Hepatic stellate cell (primary cell): ENCODE measurements at regions not wholly inside any gene's neighbourhood (a gene's known extent, or its start where the extent isn't known, plus 50 kb on each side); places are given as distances from the start of the nearest gene placed in this dataset.
"Not testable (repeated sequence)": the region's sequence is repeated elsewhere in the genome, so short reads cannot be mapped to it uniquely, and the experiment has no call there.

Experiments used
- DNase-seq: peaks from one replicate; pipeline ENCODE4 v3.0.0; 2011; ENCODE audit warnings: low spot score

DNA sequence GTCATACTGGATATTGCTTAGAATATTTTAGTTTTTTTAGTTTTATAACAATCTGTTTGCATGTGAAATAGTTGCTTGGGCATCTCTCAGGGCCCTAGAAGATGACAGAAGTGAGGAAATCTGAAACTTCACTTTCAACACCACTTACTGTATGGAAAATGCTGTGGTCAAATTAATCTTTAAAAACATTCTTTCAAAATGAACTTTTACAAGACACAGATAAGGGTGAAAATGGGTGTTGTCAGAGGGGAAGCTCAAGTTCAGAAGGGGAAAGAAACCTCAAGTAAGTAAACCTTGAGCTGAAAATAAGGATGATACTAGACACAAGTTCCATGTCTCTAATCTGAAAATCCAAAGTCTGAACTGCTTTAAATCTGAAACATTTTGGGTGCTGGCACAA lies 1840.1 kb upstream of the RAG2 start:
- no peak for DNase-seq

DNA sequence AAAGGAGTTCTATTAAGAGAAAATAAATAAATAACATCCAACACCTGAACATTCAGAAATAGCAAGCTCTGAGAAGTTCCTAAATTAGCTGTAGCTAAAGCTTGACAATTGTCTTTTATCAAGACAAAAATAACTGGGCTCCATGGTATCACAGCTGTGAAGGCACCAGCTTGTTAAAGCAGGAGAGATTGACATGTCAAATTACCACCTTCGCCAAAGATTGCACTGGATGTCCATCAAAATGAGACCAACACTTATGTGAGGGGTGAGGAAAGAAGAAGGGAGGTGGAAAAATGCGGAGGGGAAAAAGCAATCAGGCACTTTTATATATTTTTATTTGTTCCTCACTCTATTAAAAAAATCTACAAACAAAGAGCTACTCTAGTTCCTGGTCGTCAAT lies 1827.5 kb upstream of the RAG2 start:
- no peak for DNase-seq

DNA sequence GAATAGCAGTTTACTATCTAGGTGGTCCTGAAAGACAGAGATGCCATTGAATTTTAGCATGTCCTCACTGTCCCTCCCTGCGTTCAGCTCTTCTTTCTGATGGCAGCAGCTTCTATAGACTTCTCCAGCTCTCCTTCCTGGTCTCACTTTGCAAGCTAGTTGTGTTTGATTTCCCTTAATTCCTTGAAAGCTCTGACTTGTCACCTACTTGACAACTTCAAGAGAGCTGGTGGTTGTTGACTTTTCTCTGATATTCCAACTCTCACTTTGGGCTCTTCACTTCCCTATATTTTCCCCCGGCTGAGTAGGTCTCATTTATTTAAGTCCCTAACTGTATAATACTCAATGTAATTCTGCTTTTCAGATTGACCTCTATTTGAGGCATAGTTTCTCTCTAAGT lies 1825.0 kb upstream of the RAG2 start:
- DNase-seq = no peak

DNA sequence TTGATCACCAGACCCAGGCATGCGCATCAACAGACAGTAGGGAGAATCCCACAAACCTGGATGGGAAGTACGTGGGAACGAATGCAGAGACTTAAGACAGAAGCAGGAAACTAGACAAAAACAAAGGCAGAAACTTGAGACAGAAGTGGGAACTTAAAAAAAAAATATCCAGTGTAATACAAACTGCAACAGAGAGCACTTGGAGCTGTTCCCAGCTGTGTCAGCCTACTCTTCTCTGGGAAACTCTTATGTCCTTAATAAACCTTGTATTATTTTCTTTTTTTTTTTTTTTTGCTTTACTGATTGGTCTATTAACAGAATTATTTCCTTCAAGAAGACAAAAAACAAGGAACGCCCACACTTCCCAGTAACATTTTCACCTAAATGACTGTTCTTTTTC lies 1818.1 kb upstream of the RAG2 start:
- DNase-seq = no peak

DNA sequence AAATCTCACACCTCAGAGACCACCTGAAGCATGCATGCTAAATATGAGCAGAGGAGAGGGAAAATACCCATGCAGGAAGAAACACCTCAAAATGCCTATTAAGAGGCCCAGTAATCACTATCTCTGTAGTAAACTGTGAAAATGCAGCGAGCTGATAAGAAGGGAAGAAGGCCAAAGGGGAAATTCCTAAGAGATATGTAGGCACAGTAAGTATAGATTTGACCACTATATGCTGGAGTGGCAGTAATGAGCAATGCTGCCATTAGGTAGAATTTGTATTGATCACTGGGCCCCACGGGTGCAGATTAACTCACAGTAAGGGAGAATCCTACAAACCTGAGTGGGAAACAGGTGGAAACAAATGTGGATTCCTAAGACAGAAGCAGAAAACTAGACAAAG lies 1813.1 kb upstream of the RAG2 start:
- DNase-seq = no peak

DNA sequence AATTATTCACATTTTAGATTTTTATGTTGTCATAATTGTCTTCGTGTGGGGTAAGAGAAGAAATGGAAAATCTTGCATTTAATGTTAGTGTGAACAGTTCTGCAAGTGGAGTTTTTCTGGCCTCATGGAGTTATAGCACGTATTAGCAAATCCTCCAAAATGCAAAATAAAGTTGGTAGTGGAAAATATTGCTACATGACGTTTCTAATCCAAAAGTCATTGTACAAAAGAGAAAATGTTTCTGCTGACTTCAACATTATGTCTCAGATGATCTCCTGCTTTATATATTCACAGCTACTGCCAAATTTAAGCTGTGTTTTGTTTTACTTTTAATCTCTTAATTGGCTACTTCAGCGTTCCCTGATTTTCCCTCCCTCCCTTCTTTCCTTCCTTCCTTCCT lies 1804.0 kb upstream of the RAG2 start:
- no peak for DNase-seq

DNA sequence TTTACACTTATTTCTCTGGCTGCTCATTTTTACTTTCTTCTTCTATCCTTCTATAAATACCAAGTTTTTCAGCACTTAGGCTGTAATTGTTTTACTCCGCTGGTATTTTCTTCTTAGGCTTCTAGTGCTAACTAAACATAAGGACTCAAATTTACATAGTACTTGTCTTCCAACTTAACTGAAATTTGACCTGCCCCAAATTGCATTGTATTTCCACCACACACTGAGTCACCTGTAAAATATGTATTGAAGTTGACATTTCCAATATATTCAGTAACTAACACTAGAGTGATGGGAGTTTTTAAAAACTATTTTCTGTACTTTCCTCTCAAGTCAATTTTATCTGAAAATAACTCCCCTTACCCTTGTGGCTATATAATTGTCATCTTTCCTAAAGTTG lies 1794.1 kb upstream of the RAG2 start:
- DNase-seq = no peak

DNA sequence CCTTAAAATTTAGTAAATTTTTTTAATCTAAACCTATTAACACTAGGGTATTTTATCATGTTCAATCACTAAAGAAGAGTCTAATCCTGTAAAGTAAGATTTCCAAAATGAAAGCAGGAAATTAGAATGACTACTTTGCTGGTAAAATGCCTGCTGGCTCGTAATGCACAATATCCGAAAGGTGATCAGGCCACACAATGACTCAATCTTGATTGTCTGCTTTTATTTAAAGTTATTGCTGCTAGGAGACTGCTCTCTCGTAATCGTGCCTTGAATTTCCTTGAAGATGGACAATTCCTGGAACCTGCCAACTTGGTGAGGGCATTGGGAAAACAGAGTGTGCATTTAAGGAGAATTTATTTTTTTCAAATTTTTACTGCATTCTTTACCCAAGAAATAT lies 1786.5 kb upstream of the RAG2 start:
- no peak for DNase-seq

DNA sequence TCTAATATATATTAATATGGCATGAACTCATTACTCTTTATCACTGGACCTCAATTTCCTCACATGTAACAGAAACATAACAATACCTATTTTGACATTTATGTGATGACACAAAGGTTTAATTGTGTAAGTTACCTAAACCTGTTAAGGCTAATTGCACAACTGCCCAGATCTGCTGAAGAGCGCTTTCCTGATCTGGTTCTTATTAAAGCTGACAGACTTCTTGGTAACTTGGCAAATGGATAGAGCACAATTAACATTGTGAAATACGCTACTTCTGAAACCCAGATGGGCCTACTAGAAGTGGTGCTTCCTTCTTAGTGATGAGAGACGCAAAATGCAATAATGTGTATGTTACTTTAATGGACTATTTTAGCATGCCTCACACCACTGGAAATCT lies 1767.2 kb upstream of the RAG2 start:
- no peak for DNase-seq

DNA sequence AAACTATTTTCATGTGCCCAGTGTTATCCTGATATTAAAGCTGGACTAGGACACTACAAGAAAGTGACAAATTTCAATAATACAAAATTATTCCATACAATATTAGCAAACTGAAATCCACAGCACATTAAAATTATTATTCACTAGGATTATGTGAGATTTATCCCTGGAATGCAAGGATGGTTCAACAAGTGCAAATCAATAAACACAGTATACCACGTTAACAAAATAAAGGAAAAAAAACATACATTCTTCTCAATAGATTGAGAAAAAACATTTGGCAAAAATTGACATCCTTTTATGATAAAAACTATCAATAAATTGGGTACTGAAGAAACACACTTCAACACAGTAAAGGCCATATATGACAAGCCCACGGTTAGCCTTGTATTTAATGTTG lies 1758.2 kb upstream of the RAG2 start:
- DNase-seq = no peak

DNA sequence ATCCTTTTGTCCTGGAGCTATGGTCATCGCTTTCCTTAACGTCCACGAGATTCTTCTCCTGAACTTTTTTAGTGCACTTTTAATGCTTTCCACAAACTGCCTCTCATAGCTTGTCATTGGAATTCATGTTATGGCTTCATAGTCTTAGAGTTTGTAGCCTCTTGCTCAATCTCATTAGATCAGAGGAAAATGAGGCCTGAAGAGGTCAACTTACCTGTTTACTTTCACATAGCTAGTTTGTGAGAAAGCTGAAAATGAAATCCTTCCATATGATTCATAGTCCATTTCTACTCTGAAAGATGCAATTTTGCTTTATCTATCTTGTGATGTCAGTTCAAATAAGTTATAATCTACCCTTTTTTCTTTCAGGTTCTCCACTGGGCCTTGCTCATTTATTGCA lies 1747.2 kb upstream of the RAG2 start:
- no peak for DNase-seq

DNA sequence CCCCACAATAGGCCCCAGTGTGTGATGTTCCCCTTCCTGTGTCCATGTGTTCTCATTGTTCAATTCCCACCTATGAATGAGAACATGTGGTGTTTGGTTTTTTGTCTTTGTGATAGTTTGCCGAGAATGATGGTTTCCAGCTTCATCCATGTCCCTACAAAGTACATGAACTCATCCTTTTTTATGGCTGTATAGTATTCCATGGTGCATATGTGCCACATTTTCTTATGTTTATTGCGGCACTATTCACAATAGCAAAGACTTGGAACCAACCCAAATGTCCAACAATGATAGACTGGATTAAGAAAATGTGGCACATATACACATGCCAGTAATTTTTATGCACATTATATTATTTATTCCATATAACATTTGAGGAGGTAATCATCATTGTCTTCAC lies 1743.6 kb upstream of the RAG2 start:
- not testable (repeated sequence) for DNase-seq

DNA sequence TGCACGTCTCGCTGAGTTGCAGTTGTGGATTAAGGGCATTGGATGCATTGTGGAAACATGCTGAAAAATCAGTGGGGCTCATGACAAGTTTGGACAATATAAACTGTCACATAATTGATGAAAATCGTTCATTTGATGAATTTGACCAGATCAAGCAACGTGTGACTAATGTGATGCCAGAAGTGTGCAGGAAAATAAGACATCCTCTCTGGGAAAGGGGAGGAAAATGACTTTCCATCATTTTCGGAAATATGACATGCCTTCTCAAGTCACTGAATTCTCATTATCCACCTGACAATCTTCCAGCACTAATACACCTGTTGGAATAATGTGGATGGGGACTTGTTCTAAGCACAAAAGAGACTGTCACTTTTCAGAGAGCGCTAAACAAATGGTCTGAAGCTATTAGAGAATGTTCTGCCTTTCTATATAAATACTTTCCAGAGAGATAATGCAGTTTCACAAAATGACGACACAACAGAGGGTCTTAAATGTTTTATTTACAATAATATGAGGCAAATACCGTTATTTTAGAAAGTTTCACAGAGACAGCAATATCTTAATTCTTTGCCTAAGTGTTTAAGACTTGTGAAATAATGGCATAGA lies 1741.9 kb upstream of the RAG2 start:
- no peak for DNase-seq

DNA sequence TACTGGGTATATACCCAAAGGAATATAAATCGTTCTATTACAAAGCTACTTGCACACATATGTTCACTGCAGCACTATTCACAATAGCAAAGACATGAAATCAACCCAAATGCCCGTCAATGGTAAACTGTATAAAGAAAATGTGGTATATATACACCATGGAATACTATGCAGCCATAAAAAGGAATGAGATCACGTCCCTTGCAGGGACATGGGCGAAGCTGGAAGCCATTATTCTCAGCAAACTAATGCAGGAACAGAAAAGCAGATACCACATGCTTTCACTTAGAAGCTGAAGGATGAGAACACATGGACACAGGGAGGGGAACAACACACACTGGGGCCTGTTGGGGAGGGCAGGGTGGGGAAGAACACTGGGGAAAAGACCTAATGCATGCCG lies 1740.0 kb upstream of the RAG2 start:
- DNase-seq = not testable (repeated sequence)

DNA sequence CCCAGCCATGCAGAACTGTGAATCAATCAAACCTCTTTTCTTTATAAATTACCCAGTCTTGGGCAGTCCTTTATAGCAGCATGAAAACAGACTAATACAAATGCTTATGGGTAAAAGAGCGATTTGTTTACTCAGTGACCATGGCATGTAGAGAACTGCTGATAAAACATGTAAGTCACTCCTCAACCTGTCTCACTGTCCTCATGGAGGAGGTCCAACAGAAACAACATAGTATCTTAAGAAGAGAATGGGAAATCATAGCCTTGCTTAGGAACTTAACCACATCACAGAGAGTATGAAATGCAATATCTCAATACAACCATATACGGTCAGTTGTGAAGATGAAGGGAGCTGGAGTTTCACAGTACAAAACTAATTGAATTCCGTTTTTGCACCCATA lies 1734.0 kb upstream of the RAG2 start:
- DNase-seq = no peak

DNA sequence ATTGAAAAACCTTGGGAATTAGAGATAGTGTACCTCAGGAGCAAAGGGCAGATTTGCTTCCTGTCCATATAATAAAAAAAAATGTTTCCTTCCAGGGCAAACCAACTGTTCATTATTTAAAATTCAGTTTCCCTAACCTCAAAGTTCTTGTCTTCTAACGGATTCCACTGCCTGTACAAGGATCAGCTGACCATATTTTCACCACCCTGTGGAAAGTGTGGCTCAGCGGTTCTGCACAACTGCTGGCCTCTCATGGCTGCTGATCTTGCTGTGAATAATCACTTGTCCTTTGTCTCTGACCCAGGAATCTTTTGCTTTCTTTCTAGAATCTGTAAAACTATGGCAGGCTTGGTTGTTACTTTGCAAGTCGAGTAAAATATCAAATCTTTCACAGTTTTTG lies 1732.5 kb upstream of the RAG2 start:
- DNase-seq = no peak

DNA sequence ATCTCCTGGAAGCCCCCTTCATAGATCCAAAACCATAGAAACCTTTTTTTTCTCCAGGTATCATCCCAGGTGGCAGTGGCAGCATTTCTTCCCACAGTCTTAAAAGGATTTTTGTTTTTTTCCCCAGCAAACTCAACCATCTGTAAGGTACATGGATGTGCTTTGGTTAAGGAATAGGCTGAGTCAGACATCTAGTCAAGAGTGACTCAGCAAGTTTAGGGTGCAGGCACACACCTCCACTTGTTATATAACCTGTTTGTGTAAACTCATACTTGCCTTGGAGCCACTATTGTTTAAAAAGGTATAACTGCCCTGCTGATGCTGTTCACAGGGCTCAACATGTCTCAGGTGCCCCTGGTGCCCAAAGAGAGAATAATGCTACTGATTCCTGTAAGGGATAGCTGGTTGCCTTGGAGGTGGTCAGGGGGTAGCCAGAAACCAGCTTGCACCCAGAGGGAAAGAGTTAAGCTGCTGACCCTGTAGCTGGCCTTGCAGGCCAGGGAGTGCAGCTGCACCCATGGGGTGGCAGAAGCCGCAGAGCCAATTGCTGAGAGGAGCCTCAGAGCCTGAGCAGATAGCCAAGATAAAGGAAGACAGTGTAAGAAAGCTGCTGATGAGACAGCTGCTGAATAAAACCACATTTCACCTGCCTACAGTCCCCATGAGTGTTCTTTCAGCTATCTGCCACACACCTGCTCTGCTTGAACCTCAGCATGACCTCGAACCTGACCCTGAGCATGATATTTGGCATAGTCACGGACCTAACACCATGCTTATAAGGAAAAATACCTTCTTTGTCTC lies 1726.1 kb upstream of the RAG2 start:
- no peak for DNase-seq

DNA sequence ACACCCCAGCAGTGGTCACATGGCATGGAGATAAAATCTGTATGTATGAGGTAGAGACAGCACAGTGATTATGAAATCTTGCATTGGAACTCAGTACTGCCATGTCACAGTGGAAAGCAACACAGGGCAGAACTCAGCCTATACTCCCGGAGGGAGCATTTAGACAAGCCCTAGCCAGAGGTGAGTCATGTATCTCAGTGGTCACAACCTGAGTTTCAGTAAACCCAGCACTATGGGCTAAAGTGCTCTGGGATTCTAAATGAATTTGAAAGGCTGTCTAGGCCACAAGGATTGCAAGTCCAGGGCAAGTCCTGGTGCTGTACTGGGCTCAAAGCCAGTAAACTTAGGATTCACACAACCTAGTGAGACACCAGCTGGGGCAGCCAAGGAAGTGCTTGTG lies 1717.1 kb upstream of the RAG2 start:
- no peak for DNase-seq

DNA sequence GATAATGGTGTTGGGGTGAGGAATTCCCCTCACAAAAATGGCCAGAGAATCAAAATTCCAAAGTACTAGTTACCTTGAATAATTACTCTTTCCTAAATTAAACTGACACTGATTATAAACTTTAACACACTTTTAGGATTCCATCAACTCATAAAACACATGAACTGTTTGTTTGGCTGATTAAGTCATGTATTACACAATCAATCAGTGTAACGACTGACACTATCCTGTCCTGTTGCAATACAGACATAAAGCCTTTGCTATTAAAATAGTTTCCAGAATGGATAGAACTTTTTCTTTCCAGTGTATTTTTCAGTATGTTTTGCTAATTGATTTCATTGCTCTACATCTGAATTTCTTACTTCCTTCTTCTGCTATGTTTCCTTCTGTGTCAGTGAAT lies 1709.4 kb upstream of the RAG2 start:
- no peak for DNase-seq

DNA sequence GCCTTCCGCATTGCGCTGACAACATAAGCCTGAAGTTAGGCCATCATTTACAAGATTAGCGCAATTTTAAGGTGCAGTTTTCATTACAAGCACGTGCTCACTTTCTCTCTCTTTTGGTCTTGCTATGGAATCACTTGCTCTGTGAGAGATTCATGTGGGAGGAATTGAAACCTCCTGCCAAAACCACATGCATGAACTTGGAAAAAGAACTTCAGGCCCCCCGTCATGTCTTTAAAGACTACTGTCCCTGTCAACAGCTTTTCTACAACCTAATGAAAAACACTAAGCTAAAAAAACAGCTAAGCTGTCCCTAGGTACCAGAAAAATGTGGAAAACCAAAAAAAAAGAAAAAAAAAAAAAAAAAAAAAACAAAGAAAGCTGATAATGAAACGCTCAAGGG lies 1707.6 kb upstream of the RAG2 start:
- no peak for DNase-seq

DNA sequence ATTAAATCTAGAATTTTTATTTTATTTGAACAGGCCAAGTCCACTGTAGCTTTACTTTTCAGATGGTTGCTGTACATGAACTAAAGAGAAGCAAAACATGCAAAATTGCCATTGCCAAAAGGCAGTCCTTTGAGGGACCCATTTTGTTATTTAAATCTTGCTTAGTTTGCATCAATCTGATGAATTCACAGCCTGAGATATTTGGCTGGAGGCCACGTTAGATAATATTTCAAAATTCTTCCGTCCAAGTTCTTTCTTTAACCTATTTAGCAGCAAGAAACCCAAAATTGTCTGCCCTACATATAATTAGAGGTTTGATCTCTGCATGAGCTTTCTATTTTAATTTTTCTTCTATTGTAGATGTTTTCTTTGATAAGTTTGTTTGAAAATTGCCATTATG lies 1706.9 kb upstream of the RAG2 start:
- DNase-seq = no peak

DNA sequence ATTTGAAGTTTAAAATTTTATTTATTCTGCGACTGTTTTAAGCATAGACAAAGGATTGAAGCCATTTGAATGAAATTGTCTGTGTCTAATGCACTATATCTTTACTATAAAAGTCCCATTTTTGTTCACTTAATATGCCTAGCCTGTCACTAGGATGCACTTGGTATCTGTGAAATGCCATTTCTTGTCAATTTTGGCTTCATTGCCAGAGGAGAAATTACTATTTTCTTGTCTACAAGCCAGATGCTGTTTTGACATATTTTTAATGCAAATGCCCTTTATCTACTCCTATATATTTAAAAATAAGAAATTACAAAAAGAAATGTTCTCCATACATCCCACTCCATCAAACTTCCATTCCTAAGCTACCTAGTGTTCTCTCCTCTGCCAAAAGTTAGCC lies 1704.5 kb upstream of the RAG2 start:
- no peak for DNase-seq

DNA sequence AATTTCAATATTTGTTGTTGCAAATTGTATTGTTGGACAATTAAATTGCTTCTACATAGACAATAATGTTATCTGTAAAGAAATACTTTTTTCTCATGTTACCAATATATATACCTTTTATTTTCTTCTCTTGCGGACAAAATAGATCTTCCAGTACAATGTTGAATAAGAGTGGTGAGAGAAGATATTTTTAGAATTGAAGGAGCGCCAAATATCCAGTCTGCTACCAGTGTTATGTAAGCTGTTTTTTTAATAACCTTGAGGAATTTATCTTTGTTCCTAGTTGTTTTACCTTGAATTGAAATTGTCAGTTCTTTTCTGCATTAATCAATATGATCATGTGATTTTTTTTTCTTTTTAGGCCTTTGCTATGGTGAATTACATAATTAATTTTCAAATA lies 1702.5 kb upstream of the RAG2 start:
- no peak for DNase-seq

DNA sequence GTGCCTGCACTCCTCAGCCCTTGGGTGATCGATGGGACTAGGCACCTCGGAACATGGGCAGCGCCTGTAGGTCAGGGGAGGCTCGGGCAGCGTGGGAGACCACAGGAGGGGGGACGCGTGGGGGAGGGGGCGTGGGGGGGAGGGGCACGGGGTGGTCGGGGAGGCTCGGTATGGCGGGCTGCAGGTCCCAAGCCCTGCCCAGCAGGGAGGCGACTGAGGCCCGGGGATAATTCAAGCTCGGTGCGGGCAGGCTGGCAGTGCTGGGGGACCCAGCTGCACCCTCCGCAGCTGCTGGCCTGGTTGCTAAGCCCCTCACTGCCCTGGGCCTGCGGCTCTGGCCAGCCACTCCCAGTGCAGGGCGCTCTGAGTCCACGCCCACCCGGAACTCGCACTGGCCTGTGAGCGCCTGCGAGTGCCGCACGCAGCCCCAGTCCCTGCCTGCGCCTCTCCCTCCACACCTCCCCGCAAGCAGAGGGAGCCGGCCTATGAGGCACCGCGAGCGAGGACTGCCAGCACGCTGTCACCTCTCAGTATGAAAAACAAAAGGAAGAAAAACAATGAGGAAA lies 1698.3 kb upstream of the RAG2 start:
- no peak for DNase-seq
